Activated T-helper 1 cell treated with anti-CD3 and anti-CD28 coated beads, Interleukin-12 subunit alpha, Interleukin-12 subunit beta, Interleukin-2, Interleukin-4 antibody, amounts not matched to agents 30 ng/mL and 10 ng/mL and 1 ng/mL, durations not matched to agents 14 hours and 24 hours and 36 hours (primary cell): ENCODE measurements at regions not wholly inside any gene's neighbourhood (a gene's known extent, or its start where the extent isn't known, plus 50 kb on each side); places are given as distances from the start of the nearest gene placed in this dataset.
"Not testable (repeated sequence)": the region's sequence is repeated elsewhere in the genome, so short reads cannot be mapped to it uniquely, and the experiment has no call there.

ENCODE experiments used
- DNase-seq: peaks from one replicate; pipeline ENCODE4 v3.0.0; 2021; ENCODE audit warnings: low spot score
- H3K27ac Mint-ChIP-seq: one replicate; pipeline ENCODE4 v1.8.0; 2021; ENCODE audit warnings: mild to moderate bottlenecking, mixed read lengths
- H3K27me3 Mint-ChIP-seq: one replicate; pipeline ENCODE4 v1.8.0; 2022; ENCODE audit warnings: mild to moderate bottlenecking, moderate library complexity, mixed read lengths; ENCODE audit not compliant: insufficient read depth
- H3K36me3 Mint-ChIP-seq: one replicate; pipeline ENCODE4 v1.8.0; 2021; ENCODE audit warnings: low read depth, mixed read lengths
- H3K4me1 Mint-ChIP-seq: one replicate; pipeline ENCODE4 v1.8.0; 2021; ENCODE audit warnings: low read depth, mixed read lengths
- H3K4me3 Mint-ChIP-seq: one replicate; pipeline ENCODE4 v1.8.0; 2021; ENCODE audit warnings: mild to moderate bottlenecking, moderate library complexity, mixed read lengths
- H3K9me3 Mint-ChIP-seq: one replicate; pipeline ENCODE4 v1.8.0; 2021; ENCODE audit warnings: mixed read lengths
- intact Hi-C: fragments of 100-400 bp; cut with micrococcal nuclease; formaldehyde crosslinking; loops from one replicate; pipeline ENCODE4 v1.15.1; 2024

DNA sequence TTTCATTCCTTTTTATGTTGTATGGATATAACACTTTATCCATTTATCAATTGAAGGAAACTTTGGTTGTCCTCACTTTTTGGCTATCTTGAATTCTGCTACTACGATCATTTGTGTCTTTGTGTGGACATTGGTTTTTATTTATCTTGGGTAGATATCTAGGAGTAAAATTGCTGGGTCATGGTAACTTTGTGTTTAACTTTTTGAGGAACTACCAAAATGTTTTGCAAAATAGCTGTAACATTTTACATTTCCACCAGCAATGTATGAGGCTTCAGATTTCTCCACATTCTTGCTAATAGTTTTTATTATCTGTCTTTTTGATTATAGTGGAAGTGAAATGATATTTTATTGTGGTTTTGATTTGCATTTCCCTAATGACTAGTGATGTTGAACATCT is 55.6 kb downstream of the TLNRD1 start:
- Mint-ChIP-seq H3K27me3 (peaks cover 5% of the 10 kb centered on the region), H3K9me3 (no peaks in the 10 kb centered on the region), H3K4me3 (no peak overlapping the region), H3K36me3 (peaks cover 1% of the 10 kb centered on the region), H3K27ac (no peak overlapping the region), H3K4me1 (peaks cover 18% of the 10 kb centered on the region)
- intact Hi-C loops = no loop called here
- no peak for DNase-seq

- intact Hi-C loops = no loop called here
- Mint-ChIP-seq H3K27me3 (peaks cover 13% of the 10 kb centered on the region), H3K9me3 (no peaks in the 10 kb centered on the region), H3K27ac (no peak overlapping the region), H3K4me3 (no peak overlapping the region), H3K4me1 (peaks cover 9% of the 10 kb centered on the region), H3K36me3 (peaks cover 1% of the 10 kb centered on the region)
- DNase-seq = no peak
These were observed 59.7 kb downstream of the TLNRD1 start for GRCh38 chr15:81060470-81060869.

DNA sequence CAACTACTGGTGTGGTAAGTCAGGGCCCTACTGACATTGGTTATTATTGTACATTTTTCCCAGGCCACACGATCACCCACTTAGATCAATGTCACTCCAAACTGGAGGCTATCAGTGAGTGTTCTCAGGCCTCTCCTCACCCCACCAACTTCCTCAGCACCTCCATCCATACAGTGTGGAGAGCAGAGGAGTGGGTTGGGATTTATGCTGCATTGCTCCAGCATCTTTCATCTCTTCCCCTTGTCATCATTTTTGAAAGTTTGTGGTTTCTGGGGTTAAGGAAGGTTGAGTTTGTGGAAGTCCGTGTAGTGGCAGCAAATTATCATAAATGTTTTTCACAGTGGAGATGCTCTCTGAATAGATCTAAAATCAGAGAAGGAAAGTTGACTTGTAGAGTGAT is 60.2 kb downstream of the TLNRD1 start:
- H3K27ac Mint-ChIP-seq = no peak overlapping the region
- no peak overlapping the region for H3K4me3 Mint-ChIP-seq
- intact Hi-C loops = no loop called here
- H3K4me1 Mint-ChIP-seq = peaks cover 9% of the 10 kb centered on the region
- peaks cover 1% of the 10 kb centered on the region for H3K36me3 Mint-ChIP-seq
- H3K27me3 Mint-ChIP-seq = peaks cover 13% of the 10 kb centered on the region
- no peaks in the 10 kb centered on the region for H3K9me3 Mint-ChIP-seq
- no peak for DNase-seq

DNA sequence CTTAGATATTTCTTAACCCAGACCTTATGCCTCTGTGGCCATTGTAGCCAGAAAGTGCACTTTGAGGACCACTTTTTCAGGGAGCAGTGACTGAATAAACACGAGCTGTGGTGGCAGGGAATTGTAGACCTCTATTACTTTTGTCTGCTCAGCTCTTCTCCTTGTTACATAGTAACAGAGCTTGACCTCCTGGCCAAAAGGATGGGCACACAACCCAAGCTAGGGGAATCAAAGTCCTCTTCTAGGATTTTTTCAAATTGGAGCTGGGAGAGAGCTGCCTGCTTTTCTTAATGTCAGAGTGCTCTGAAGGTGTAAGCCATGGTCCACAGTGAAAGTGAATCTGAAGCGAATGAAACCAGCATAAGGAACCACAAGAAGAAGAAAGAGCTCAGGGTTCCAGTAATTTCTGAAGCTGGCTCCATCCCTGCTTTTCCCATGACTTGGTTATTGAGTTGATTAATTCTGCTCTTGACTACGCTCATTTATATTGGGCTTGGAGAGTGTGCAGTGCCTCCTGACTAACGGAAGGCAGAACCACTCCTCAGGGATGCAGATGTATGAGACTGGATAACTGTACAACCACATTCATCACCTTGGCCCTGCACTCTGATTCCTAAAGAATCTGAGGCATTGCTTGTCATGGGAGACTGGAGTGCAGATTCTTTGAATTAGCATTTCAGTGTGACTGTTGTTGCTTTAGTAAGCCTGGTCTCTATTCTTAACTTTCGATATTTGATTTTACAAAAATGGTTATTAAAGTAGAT is 60.9 kb downstream of the TLNRD1 start:
- intact Hi-C loops = no loop called here
- no peak overlapping the region for H3K27ac Mint-ChIP-seq

GRCh38 chr15:81062937-81063336 is 62.2 kb downstream of the TLNRD1 start:
- no peak overlapping the region for H3K4me3 Mint-ChIP-seq
- intact Hi-C loops = no loop called here
- peaks cover 1% of the 10 kb centered on the region for H3K36me3 Mint-ChIP-seq
- no peak overlapping the region for H3K27ac Mint-ChIP-seq
- peaks cover 9% of the 10 kb centered on the region for H3K27me3 Mint-ChIP-seq
- H3K9me3 Mint-ChIP-seq = no peaks in the 10 kb centered on the region
- H3K4me1 Mint-ChIP-seq = peaks cover 9% of the 10 kb centered on the region
- no peak for DNase-seq

More for the DNA sequence above, 60.9 kb downstream of the TLNRD1 start:
- Mint-ChIP-seq H3K36me3 (peaks cover 1% of the 10 kb centered on the region), H3K4me3 (no peak overlapping the region), H3K4me1 (peaks cover 9% of the 10 kb centered on the region), H3K27me3 (peaks cover 10% of the 10 kb centered on the region), H3K9me3 (no peaks in the 10 kb centered on the region)
- DNase-seq = no peak

GRCh38 chr15:81064253-81064652 is 63.5 kb downstream of the TLNRD1 start:
- Mint-ChIP-seq H3K9me3 (no peaks in the 10 kb centered on the region), H3K27ac (no peak overlapping the region), H3K4me1 (peaks cover 9% of the 10 kb centered on the region), H3K4me3 (no peak overlapping the region), H3K36me3 (no peaks in the 10 kb centered on the region), H3K27me3 (peaks cover 8% of the 10 kb centered on the region)
- no peak for DNase-seq
- intact Hi-C loops = no loop called here

- H3K4me3 Mint-ChIP-seq, intact Hi-C loops, H3K27ac Mint-ChIP-seq, H3K9me3 Mint-ChIP-seq, H3K36me3 Mint-ChIP-seq, H3K4me1 Mint-ChIP-seq, DNase-seq: not testable (repeated sequence)
- H3K27me3 Mint-ChIP-seq = peaks cover 17% of the 10 kb centered on the region
These were observed 66.5 kb upstream of the CFAP161 start for GRCh38 chr15:81067567-81067966.

GRCh38 chr15:81068516-81068915 is 65.6 kb upstream of the CFAP161 start:
- H3K9me3 Mint-ChIP-seq = peaks cover 3% of the 10 kb centered on the region
- H3K4me3 Mint-ChIP-seq = no peak overlapping the region
- H3K27ac Mint-ChIP-seq = no peak overlapping the region
- H3K36me3 Mint-ChIP-seq = no peaks in the 10 kb centered on the region
- no peaks in the 10 kb centered on the region for H3K4me1 Mint-ChIP-seq
- DNase-seq = no peak
- intact Hi-C loops = no loop called here
- H3K27me3 Mint-ChIP-seq = peaks cover 13% of the 10 kb centered on the region

- Mint-ChIP-seq H3K27ac (no peak overlapping the region), H3K4me3 (no peak overlapping the region), H3K27me3 (peaks cover 10% of the 10 kb centered on the region), H3K4me1 (peaks cover 1% of the 10 kb centered on the region), H3K36me3 (no peaks in the 10 kb centered on the region), H3K9me3 (peaks cover 3% of the 10 kb centered on the region)
- DNase-seq = no peak
- intact Hi-C loops = no loop called here
These were observed 64.7 kb upstream of the CFAP161 start for GRCh38 chr15:81069356-81069755.

DNA sequence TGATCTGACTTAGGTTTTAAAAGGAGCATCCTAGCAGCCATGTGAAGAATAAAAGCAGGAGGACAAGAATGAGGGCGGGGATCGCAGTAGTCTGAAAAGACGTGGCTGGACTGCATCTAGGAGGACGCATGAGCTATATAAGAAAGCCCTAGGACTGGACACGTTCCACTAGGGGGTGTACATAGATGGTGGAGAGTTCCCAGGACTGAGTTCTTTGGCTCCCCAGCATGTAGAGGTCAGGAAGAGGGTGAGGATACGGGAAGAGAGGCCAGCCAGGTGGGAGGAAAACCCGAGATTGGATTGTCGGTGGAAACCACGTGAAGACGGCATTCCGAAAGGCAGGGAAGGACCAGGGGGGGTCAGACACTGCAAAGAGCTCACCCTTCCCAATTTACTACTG is 64.2 kb upstream of the CFAP161 start:
- H3K36me3 Mint-ChIP-seq = no peaks in the 10 kb centered on the region
- intact Hi-C loops = no loop called here
- no peak for DNase-seq
- H3K9me3 Mint-ChIP-seq = peaks cover 3% of the 10 kb centered on the region
- H3K27me3 Mint-ChIP-seq = peaks cover 9% of the 10 kb centered on the region
- H3K4me3 Mint-ChIP-seq = no peak overlapping the region
- H3K4me1 Mint-ChIP-seq = peaks cover 7% of the 10 kb centered on the region
- H3K27ac Mint-ChIP-seq = no peak overlapping the region

DNA sequence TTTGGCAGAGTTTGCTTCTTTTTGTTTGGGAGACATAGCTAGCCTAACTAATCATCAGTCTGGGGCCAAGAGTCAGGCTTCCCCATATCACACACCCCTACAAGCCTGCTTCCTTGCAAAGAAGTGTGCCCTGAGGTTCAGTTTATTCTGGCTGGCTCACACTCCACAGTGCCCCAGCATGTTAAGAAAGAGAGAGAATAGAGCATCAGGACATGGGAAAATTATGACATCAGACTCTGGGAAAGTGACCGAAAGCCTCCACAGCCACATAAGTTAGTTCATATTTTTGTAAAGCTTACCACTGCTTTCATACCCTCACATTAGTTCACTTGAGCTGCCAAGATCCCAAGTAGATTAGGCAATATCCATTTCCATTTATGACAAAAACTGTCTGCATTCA is 63.0 kb upstream of the CFAP161 start:
- DNase-seq = no peak
- intact Hi-C loops = no loop called here

GRCh38 chr15:81071705-81072104 is 62.4 kb upstream of the CFAP161 start:
- H3K9me3 Mint-ChIP-seq = peaks cover 8% of the 10 kb centered on the region
- intact Hi-C loops = no loop called here
- H3K27ac Mint-ChIP-seq = no peak overlapping the region
- DNase-seq = no peak
- H3K36me3 Mint-ChIP-seq = peaks cover 3% of the 10 kb centered on the region
- peaks cover 20% of the 10 kb centered on the region for H3K4me1 Mint-ChIP-seq
- no peak overlapping the region for H3K4me3 Mint-ChIP-seq
- peaks cover 9% of the 10 kb centered on the region for H3K27me3 Mint-ChIP-seq

More for the DNA sequence above, 63.0 kb upstream of the CFAP161 start:
- Mint-ChIP-seq H3K4me3 (no peak overlapping the region), H3K36me3 (no peaks in the 10 kb centered on the region), H3K27me3 (peaks cover 9% of the 10 kb centered on the region), H3K9me3 (peaks cover 3% of the 10 kb centered on the region), H3K4me1 (peaks cover 19% of the 10 kb centered on the region), H3K27ac (no peak overlapping the region)

GRCh38 chr15:81072551-81072950 is 61.5 kb upstream of the CFAP161 start:
- Mint-ChIP-seq H3K27ac (no peak overlapping the region), H3K27me3 (peaks cover 9% of the 10 kb centered on the region), H3K4me1 (peaks cover 20% of the 10 kb centered on the region), H3K36me3 (peaks cover 4% of the 10 kb centered on the region), H3K4me3 (no peak overlapping the region), H3K9me3 (peaks cover 10% of the 10 kb centered on the region)
- DNase-seq = no peak
- intact Hi-C loops = no loop called here

- no peak for DNase-seq
- peaks cover 4% of the 10 kb centered on the region for H3K36me3 Mint-ChIP-seq
- peaks cover 20% of the 10 kb centered on the region for H3K4me1 Mint-ChIP-seq
- peaks cover 16% of the 10 kb centered on the region for H3K9me3 Mint-ChIP-seq
- peaks cover 9% of the 10 kb centered on the region for H3K27me3 Mint-ChIP-seq
- intact Hi-C loops = no loop called here
- no peak overlapping the region for H3K27ac Mint-ChIP-seq
- H3K4me3 Mint-ChIP-seq = no peak overlapping the region
These were observed 60.3 kb upstream of the CFAP161 start for GRCh38 chr15:81073801-81074200.
